ENCODE measurements at regions not wholly inside any gene's neighbourhood (a gene's known extent, or its start where the extent isn't known, plus 50 kb on each side); places are given as distances from the start of the nearest gene placed in this dataset.
"Not testable (repeated sequence)": the region's sequence is repeated elsewhere in the genome, so short reads cannot be mapped to it uniquely, and the experiment has no call there.

- H3K36me3 ChIP-seq (ENCODE audit: control insufficient read depth, insufficient read depth, low read length), result no peaks in the 10 kb centered on the region
- no CpG with 5 or more reads among the region's 3 CpGs for WGBS (ENCODE audit: extremely low coverage, insufficient coverage, low lambda C conversion rate)
- H4K5ac ChIP-seq (ENCODE audit: low read length), result no peak overlapping the region
- no peak overlapping the region for H3K9ac ChIP-seq (ENCODE audit: low read length)
- H3K79me1 ChIP-seq (ENCODE audit: low read length), result no peaks in the 10 kb centered on the region
- H3K18ac ChIP-seq (ENCODE audit: low read length), result no peak overlapping the region
- H3K4me3 ChIP-seq (ENCODE audit: low read length), result no peak overlapping the region
- no peak overlapping the region for H3K4ac ChIP-seq (ENCODE audit: low read depth, low read length)
- no peak overlapping the region for H3K56ac ChIP-seq (ENCODE audit: low read length)
- no peak overlapping the region for H3K27ac ChIP-seq (ENCODE audit: low read depth, low read length)
- no peaks in the 10 kb centered on the region for H3K79me2 ChIP-seq (ENCODE audit: control insufficient read depth, insufficient read depth, low read length)
- H3K27me3 ChIP-seq (ENCODE audit: insufficient read depth, low read length, poor library complexity), result no peaks in the 10 kb centered on the region
- H3K4me2 ChIP-seq (ENCODE audit: low read length), result no peak overlapping the region
- H3K4me1 ChIP-seq (ENCODE audit: control insufficient read depth, low read depth, low read length), result no peaks in the 10 kb centered on the region
- no peak overlapping the region for H4K8ac ChIP-seq (ENCODE audit: low read depth, low read length)
- no peak overlapping the region for H2BK120ac ChIP-seq (ENCODE audit: low read depth, low read length)
- no peak for DNase-seq
- H2AK5ac ChIP-seq (ENCODE audit: low read length), result no peak overlapping the region
- H2BK5ac ChIP-seq (ENCODE audit: low read length), result no peak overlapping the region
- H2BK15ac ChIP-seq (replicated peaks; ENCODE audit: low read depth), result no peak overlapping the region
- H3K23ac ChIP-seq (ENCODE audit: low read length), result no peak overlapping the region
Measured at GRCh38 chr13:110984798-110985197, 69.9 kb upstream of the ANKRD10 start.

GRCh38 chr13:110984381-110984780 is 69.5 kb upstream of the ANKRD10 start:
- no peak overlapping the region for H2BK120ac ChIP-seq (ENCODE audit: low read depth, low read length)
- H3K56ac ChIP-seq (ENCODE audit: low read length), result no peak overlapping the region
- H2BK5ac ChIP-seq (ENCODE audit: low read length), result no peak overlapping the region
- no peak overlapping the region for H3K4me3 ChIP-seq (ENCODE audit: low read length)
- H4K8ac ChIP-seq (ENCODE audit: low read depth, low read length), result no peak overlapping the region
- DNase-seq, result no peak
- no peaks in the 10 kb centered on the region for H3K4me1 ChIP-seq (ENCODE audit: control insufficient read depth, low read depth, low read length)
- no peak overlapping the region for H3K4ac ChIP-seq (ENCODE audit: low read depth, low read length)
- H2AK5ac ChIP-seq (ENCODE audit: low read length), result no peak overlapping the region
- no peaks in the 10 kb centered on the region for H3K79me2 ChIP-seq (ENCODE audit: control insufficient read depth, insufficient read depth, low read length)
- no peak overlapping the region for H2BK15ac ChIP-seq (replicated peaks; ENCODE audit: low read depth)
- H3K9ac ChIP-seq (ENCODE audit: low read length), result no peak overlapping the region
- H3K36me3 ChIP-seq (ENCODE audit: control insufficient read depth, insufficient read depth, low read length), result no peaks in the 10 kb centered on the region
- H4K5ac ChIP-seq (ENCODE audit: low read length), result no peak overlapping the region
- H3K23ac ChIP-seq (ENCODE audit: low read length), result no peak overlapping the region
- no peak overlapping the region for H3K27ac ChIP-seq (ENCODE audit: low read depth, low read length)
- no peaks in the 10 kb centered on the region for H3K27me3 ChIP-seq (ENCODE audit: insufficient read depth, low read length, poor library complexity)
- H3K79me1 ChIP-seq (ENCODE audit: low read length), result no peaks in the 10 kb centered on the region
- H3K18ac ChIP-seq (ENCODE audit: low read length), result no peak overlapping the region
- no peak overlapping the region for H3K4me2 ChIP-seq (ENCODE audit: low read length)
- no CpG with 5 or more reads among the region's 5 CpGs for WGBS (ENCODE audit: extremely low coverage, insufficient coverage, low lambda C conversion rate)

GRCh38 chr13:110983241-110983640 is 68.4 kb upstream of the ANKRD10 start:
- Histone ChIP-seq H2BK5ac (ENCODE audit: low read length) (no peak overlapping the region), H3K4ac (ENCODE audit: low read depth, low read length) (no peak overlapping the region), H2BK120ac (ENCODE audit: low read depth, low read length) (no peak overlapping the region), H3K23ac (ENCODE audit: low read length) (no peak overlapping the region), H3K56ac (ENCODE audit: low read length) (no peak overlapping the region), H3K9ac (ENCODE audit: low read length) (no peak overlapping the region), H3K36me3 (ENCODE audit: control insufficient read depth, insufficient read depth, low read length) (no peaks in the 10 kb centered on the region), H3K18ac (ENCODE audit: low read length) (no peak overlapping the region), H4K8ac (ENCODE audit: low read depth, low read length) (no peak overlapping the region), H3K79me2 (ENCODE audit: control insufficient read depth, insufficient read depth, low read length) (no peaks in the 10 kb centered on the region), H3K4me3 (ENCODE audit: low read length) (no peak overlapping the region), H3K79me1 (ENCODE audit: low read length) (no peaks in the 10 kb centered on the region), H3K4me1 (ENCODE audit: control insufficient read depth, low read depth, low read length) (no peaks in the 10 kb centered on the region), H2AK5ac (ENCODE audit: low read length) (no peak overlapping the region), H2BK15ac (replicated peaks; ENCODE audit: low read depth) (no peak overlapping the region), H4K5ac (ENCODE audit: low read length) (no peak overlapping the region), H3K4me2 (ENCODE audit: low read length) (no peak overlapping the region), H3K27ac (ENCODE audit: low read depth, low read length) (no peak overlapping the region), H3K27me3 (ENCODE audit: insufficient read depth, low read length, poor library complexity) (no peaks in the 10 kb centered on the region)
- WGBS (ENCODE audit: extremely low coverage, insufficient coverage, low lambda C conversion rate), result no CpG with 5 or more reads among the region's 4 CpGs
- no peak for DNase-seq

- Histone ChIP-seq H3K18ac (ENCODE audit: low read length) (no peak overlapping the region), H3K27ac (ENCODE audit: low read depth, low read length) (no peak overlapping the region), H4K5ac (ENCODE audit: low read length) (no peak overlapping the region), H2BK120ac (ENCODE audit: low read depth, low read length) (no peak overlapping the region), H3K9ac (ENCODE audit: low read length) (no peak overlapping the region), H2AK5ac (ENCODE audit: low read length) (no peak overlapping the region), H3K79me1 (ENCODE audit: low read length) (no peaks in the 10 kb centered on the region), H3K23ac (ENCODE audit: low read length) (no peak overlapping the region), H3K27me3 (ENCODE audit: insufficient read depth, low read length, poor library complexity) (no peaks in the 10 kb centered on the region), H3K56ac (ENCODE audit: low read length) (no peak overlapping the region), H3K4me2 (ENCODE audit: low read length) (no peak overlapping the region), H3K4me3 (ENCODE audit: low read length) (no peak overlapping the region), H3K36me3 (ENCODE audit: control insufficient read depth, insufficient read depth, low read length) (no peaks in the 10 kb centered on the region), H4K8ac (ENCODE audit: low read depth, low read length) (no peak overlapping the region), H3K4ac (ENCODE audit: low read depth, low read length) (no peak overlapping the region), H2BK5ac (ENCODE audit: low read length) (no peak overlapping the region), H2BK15ac (replicated peaks; ENCODE audit: low read depth) (no peak overlapping the region), H3K79me2 (ENCODE audit: control insufficient read depth, insufficient read depth, low read length) (no peaks in the 10 kb centered on the region), H3K4me1 (ENCODE audit: control insufficient read depth, low read depth, low read length) (no peaks in the 10 kb centered on the region)
- no peak for DNase-seq
- no CpG with 5 or more reads among the region's 4 CpGs for WGBS (ENCODE audit: extremely low coverage, insufficient coverage, low lambda C conversion rate)
Measured at GRCh38 chr13:110981379-110981778, 66.5 kb upstream of the ANKRD10 start.

GRCh38 chr13:110980921-110981320 is 66.1 kb upstream of the ANKRD10 start:
- Histone ChIP-seq H3K27me3 (ENCODE audit: insufficient read depth, low read length, poor library complexity) (no peaks in the 10 kb centered on the region), H2BK15ac (replicated peaks; ENCODE audit: low read depth) (no peak overlapping the region), H4K5ac (ENCODE audit: low read length) (no peak overlapping the region), H3K56ac (ENCODE audit: low read length) (no peak overlapping the region), H3K4ac (ENCODE audit: low read depth, low read length) (no peak overlapping the region), H3K9ac (ENCODE audit: low read length) (no peak overlapping the region), H3K23ac (ENCODE audit: low read length) (no peak overlapping the region), H3K18ac (ENCODE audit: low read length) (no peak overlapping the region), H3K4me3 (ENCODE audit: low read length) (no peak overlapping the region), H4K8ac (ENCODE audit: low read depth, low read length) (no peak overlapping the region), H3K36me3 (ENCODE audit: control insufficient read depth, insufficient read depth, low read length) (no peaks in the 10 kb centered on the region), H2AK5ac (ENCODE audit: low read length) (no peak overlapping the region), H3K79me2 (ENCODE audit: control insufficient read depth, insufficient read depth, low read length) (no peaks in the 10 kb centered on the region), H3K27ac (ENCODE audit: low read depth, low read length) (no peak overlapping the region), H2BK120ac (ENCODE audit: low read depth, low read length) (no peak overlapping the region), H3K79me1 (ENCODE audit: low read length) (no peaks in the 10 kb centered on the region), H2BK5ac (ENCODE audit: low read length) (no peak overlapping the region), H3K4me1 (ENCODE audit: control insufficient read depth, low read depth, low read length) (no peaks in the 10 kb centered on the region), H3K4me2 (ENCODE audit: low read length) (no peak overlapping the region)
- no peak for DNase-seq
- WGBS (ENCODE audit: extremely low coverage, insufficient coverage, low lambda C conversion rate), result no CpG with 5 or more reads among the region's 3 CpGs

- H3K4me1 ChIP-seq (ENCODE audit: control insufficient read depth, low read depth, low read length); H3K27ac ChIP-seq (ENCODE audit: low read depth, low read length); H3K9ac ChIP-seq (ENCODE audit: low read length); H4K8ac ChIP-seq (ENCODE audit: low read depth, low read length); DNase-seq; H3K4me2 ChIP-seq (ENCODE audit: low read length); H2BK15ac ChIP-seq (replicated peaks; ENCODE audit: low read depth); H3K23ac ChIP-seq (ENCODE audit: low read length); H3K56ac ChIP-seq (ENCODE audit: low read length); H3K18ac ChIP-seq (ENCODE audit: low read length); H2AK5ac ChIP-seq (ENCODE audit: low read length); H2BK120ac ChIP-seq (ENCODE audit: low read depth, low read length); H3K79me2 ChIP-seq (ENCODE audit: control insufficient read depth, insufficient read depth, low read length); H2BK5ac ChIP-seq (ENCODE audit: low read length); H3K4me3 ChIP-seq (ENCODE audit: low read length); H3K4ac ChIP-seq (ENCODE audit: low read depth, low read length); H4K5ac ChIP-seq (ENCODE audit: low read length); H3K79me1 ChIP-seq (ENCODE audit: low read length); H3K36me3 ChIP-seq (ENCODE audit: control insufficient read depth, insufficient read depth, low read length); H3K27me3 ChIP-seq (ENCODE audit: insufficient read depth, low read length, poor library complexity): not testable (repeated sequence)
- no CpG with 5 or more reads among the region's 5 CpGs for WGBS (ENCODE audit: extremely low coverage, insufficient coverage, low lambda C conversion rate)
Measured at GRCh38 chr13:110979149-110979548, 64.3 kb upstream of the ANKRD10 start.
